ENCODE measurements at regions not wholly inside any gene's neighbourhood (a gene's known extent, or its start where the extent isn't known, plus 50 kb on each side); places are given as distances from the start of the nearest gene placed in this dataset.
"Not testable (repeated sequence)": the region's sequence is repeated elsewhere in the genome, so short reads cannot be mapped to it uniquely, and the experiment has no call there.

GRCh38 chr6:170147832-170148708 is 142.8 kb downstream of the DLL1 start:
- peak; percentile 18 for DNase-seq (ENCODE audit: low read depth)

- no peak for DNase-seq (ENCODE audit: low read depth)
Observed at GRCh38 chr6:170147056-170147787, 143.7 kb downstream of the DLL1 start.

- no peak for DNase-seq (ENCODE audit: low read depth)
Observed at GRCh38 chr6:170146640-170147039, 144.2 kb downstream of the DLL1 start.

GRCh38 chr6:170146131-170146530 is 144.7 kb downstream of the DLL1 start:
- DNase-seq (ENCODE audit: low read depth), result not testable (repeated sequence)

- not testable (repeated sequence) for DNase-seq (ENCODE audit: low read depth)
Observed at GRCh38 chr6:170145716-170146115, 145.2 kb downstream of the DLL1 start.

GRCh38 chr6:170145272-170145592 is 145.6 kb downstream of the DLL1 start:
- DNase-seq (ENCODE audit: low read depth), result no peak

- DNase-seq (ENCODE audit: low read depth), result no peak
Observed at GRCh38 chr6:170144571-170145271, 146.2 kb downstream of the DLL1 start.

- no peak for DNase-seq (ENCODE audit: low read depth)
Observed at GRCh38 chr6:170143401-170144150, 147.3 kb downstream of the DLL1 start.

- DNase-seq (ENCODE audit: low read depth), result no peak
Observed at GRCh38 chr6:170142559-170142958, 148.3 kb downstream of the DLL1 start.

GRCh38 chr6:170141061-170141460 is 149.8 kb downstream of the DLL1 start:
- DNase-seq (ENCODE audit: low read depth), result not testable (repeated sequence)

GRCh38 chr6:170140129-170140528 is 150.7 kb downstream of the DLL1 start:
- DNase-seq (ENCODE audit: low read depth), result no peak

- DNase-seq (ENCODE audit: low read depth), result no peak
Observed at GRCh38 chr6:170139531-170139930, 151.3 kb downstream of the DLL1 start.

- DNase-seq (ENCODE audit: low read depth), result not testable (repeated sequence)
Observed at GRCh38 chr6:170139046-170139445, 151.8 kb downstream of the DLL1 start.

GRCh38 chr6:170137911-170138910 is 152.7 kb downstream of the DLL1 start:
- DNase-seq (ENCODE audit: low read depth), result no peak

GRCh38 chr6:170137176-170137891 is 153.5 kb downstream of the DLL1 start:
- DNase-seq (ENCODE audit: low read depth), result no peak

GRCh38 chr6:170136541-170137175 is 154.2 kb downstream of the DLL1 start:
- no peak for DNase-seq (ENCODE audit: low read depth)

GRCh38 chr6:170135821-170136471 is 154.9 kb downstream of the DLL1 start:
- DNase-seq (ENCODE audit: low read depth), result no peak

GRCh38 chr6:170135461-170135820 is 155.4 kb downstream of the DLL1 start:
- DNase-seq (ENCODE audit: low read depth), result no peak
